BE2C (cell line): ENCODE measurements at regions not wholly inside any gene's neighbourhood (a gene's known extent, or its start where the extent isn't known, plus 50 kb on each side); places are given as distances from the start of the nearest gene placed in this dataset.
A peak's percentile ranks its signal among the peaks of the same experiment; 100 is the strongest.

Experiments
- DNase-seq: peaks from one replicate; pipeline ENCODE4 v3.0.0-alpha.2; 2020
- H3K27me3 ChIP-seq: fragments of 250-450 bp; sonication (Bioruptor Pico); 2 replicates; pipeline ENCODE4 v1.5.1; 2020; ENCODE audit warnings: mild to moderate bottlenecking
- H3K36me3 ChIP-seq: fragments of 250-450 bp; sonication (Bioruptor Pico); 2 replicates; pipeline ENCODE4 v1.5.1; 2020; ENCODE audit warnings: mild to moderate bottlenecking
- H3K4me1 ChIP-seq: fragments of 250-450 bp; sonication (Bioruptor Pico); 2 replicates; pipeline ENCODE4 v1.5.1; 2020
- H3K4me3 ChIP-seq: 2 replicates; pipeline ENCODE4 v1.5.1; 2011; ENCODE audit warnings: low read depth, low read length
- H3K9me3 ChIP-seq: fragments of 250-450 bp; sonication (Bioruptor Pico); 2 replicates; pipeline ENCODE4 v1.5.1; 2020
- CTCF ChIP-seq: IDR thresholded peaks from 2 replicates; pipeline ENCODE4 v1.5.1; 2012; ENCODE audit warnings: mild to moderate bottlenecking, low read depth, low read length

- no peaks in the 10 kb centered on the region for H3K4me1 ChIP-seq
- no peak for TF ChIP-seq CTCF
- no peaks in the 10 kb centered on the region for H3K36me3 ChIP-seq
- H3K4me3 ChIP-seq, result no peak overlapping the region
- DNase-seq, result no peak
- H3K27me3 ChIP-seq, result no peaks in the 10 kb centered on the region
- H3K9me3 ChIP-seq, result no peaks in the 10 kb centered on the region
These were observed 108.7 kb upstream of the RNPC3 start for GRCh38 chr1:103416681-103417286.

- no peak overlapping the region for H3K4me3 ChIP-seq
- peak; percentile 11 for DNase-seq
These were observed 137.6 kb upstream of the RNPC3 start for GRCh38 chr1:103387898-103388297.

GRCh38 chr1:103373991-103374390, 151.5 kb upstream of the RNPC3 start:
- no peak overlapping the region for H3K4me3 ChIP-seq
- no peaks in the 10 kb centered on the region for H3K4me1 ChIP-seq
- H3K9me3 ChIP-seq, result no peaks in the 10 kb centered on the region
- DNase-seq, result no peak
- no peaks in the 10 kb centered on the region for H3K27me3 ChIP-seq
- H3K36me3 ChIP-seq, result no peaks in the 10 kb centered on the region
- no peak for TF ChIP-seq CTCF

More at GRCh38 chr1:103387898-103388297, 137.6 kb upstream of the RNPC3 start:
- H3K36me3 ChIP-seq, result no peaks in the 10 kb centered on the region
- H3K27me3 ChIP-seq, result no peaks in the 10 kb centered on the region
- no peak for TF ChIP-seq CTCF
- H3K4me1 ChIP-seq, result no peaks in the 10 kb centered on the region
- H3K9me3 ChIP-seq, result no peaks in the 10 kb centered on the region; the same call in 1 of the 2 replicates

- Histone ChIP-seq H3K27me3 (no peaks in the 10 kb centered on the region), H3K36me3 (no peaks in the 10 kb centered on the region), H3K4me3 (no peak overlapping the region), H3K9me3 (no peaks in the 10 kb centered on the region), H3K4me1 (no peaks in the 10 kb centered on the region)
- no peak for TF ChIP-seq CTCF
- no peak for DNase-seq
These were observed 152.6 kb upstream of the RNPC3 start for GRCh38 chr1:103372866-103373265.

- TF ChIP-seq CTCF, result no peak
- Histone ChIP-seq H3K9me3 (no peaks in the 10 kb centered on the region), H3K4me3 (no peak overlapping the region), H3K36me3 (no peaks in the 10 kb centered on the region), H3K4me1 (no peaks in the 10 kb centered on the region), H3K27me3 (no peaks in the 10 kb centered on the region)
- no peak for DNase-seq
These were observed 154.3 kb upstream of the RNPC3 start for GRCh38 chr1:103371234-103371633.

- no peaks in the 10 kb centered on the region for H3K27me3 ChIP-seq
- DNase-seq, result no peak
- no peaks in the 10 kb centered on the region for H3K4me1 ChIP-seq
- TF ChIP-seq CTCF, result no peak
- no peak overlapping the region for H3K4me3 ChIP-seq
- no peaks in the 10 kb centered on the region for H3K9me3 ChIP-seq
- no peaks in the 10 kb centered on the region for H3K36me3 ChIP-seq
These were observed 158.3 kb upstream of the RNPC3 start for GRCh38 chr1:103367186-103367585.
